Spleen (tissue), 11 donors: ENCODE measurements at regions not wholly inside any gene's neighbourhood (a gene's known extent, or its start where the extent isn't known, plus 50 kb on each side); places are given as distances from the start of the nearest gene placed in this dataset.
"Not testable (repeated sequence)": the region's sequence is repeated elsewhere in the genome, so short reads cannot be mapped to it uniquely, and the experiment has no call there.

Source experiments
- DNase-seq: peaks from one replicate; pipeline ENCODE4 v3.0.0-alpha.2; 2020
- H3K27ac ChIP-seq, 8 donors: fragments of 200-600 bp; sonication (generic) in 7 of 8; 1 replicate in 4 of 8; 2 replicates in 4 of 8; pipeline versions ENCODE4 v1.5.0 to v1.8.0; 2016 to 2021; ENCODE audit warnings: inconsistent platforms in 4 of 8, mild to moderate bottlenecking in 4 of 8, moderate library complexity in 1 of 8
- H3K27me3 ChIP-seq, 7 donors: fragments of 200-600 bp; sonication (generic) in 6 of 7; replicated peaks in 1 of 7; 1 replicate in 4 of 7; 2 replicates in 3 of 7; pipeline versions ENCODE4 v1.5.0 to v1.8.0; 2016 to 2021; ENCODE audit warnings: inconsistent platforms in 3 of 7, mild to moderate bottlenecking in 1 of 7
- H3K36me3 ChIP-seq, 6 donors: fragments of 200-600 bp; sonication (generic) in 5 of 6; 1 replicate in 4 of 6; 2 replicates in 2 of 6; pipeline versions ENCODE4 v1.5.0 to v1.8.0; 2016 to 2021; ENCODE audit warnings: inconsistent platforms in 2 of 6
- H3K4me1 ChIP-seq, 6 donors: fragments of 200-600 bp; sonication (generic) in 5 of 6; 1 replicate in 3 of 6; 2 replicates in 3 of 6; pipeline versions ENCODE4 v1.5.0 to v1.8.0; 2016 to 2021; ENCODE audit warnings: inconsistent platforms in 3 of 6
- H3K4me3 ChIP-seq, 8 donors: fragments of 200-600 bp; sonication (generic) in 7 of 8; 1 replicate in 4 of 8; 2 replicates in 4 of 8; pipeline versions ENCODE4 v1.5.0 to v1.8.0; 2016 to 2021; ENCODE audit warnings: inconsistent platforms in 4 of 8, mild to moderate bottlenecking in 4 of 8, moderate library complexity in 2 of 8
- H3K9me3 ChIP-seq, 8 donors: fragments of 200-600 bp; sonication (generic) in 7 of 8; 1 replicate in 4 of 8; 2 replicates in 4 of 8; pipeline versions ENCODE4 v1.5.0 to v1.8.0; 2016 to 2021; ENCODE audit warnings: inconsistent platforms in 4 of 8
- CTCF ChIP-seq, 11 experiments: fragments of 200-600 bp in 7 of 11; fragments of 450-650 bp in 4 of 11; sonication (generic) in 4 of 11; IDR thresholded peaks in 8 of 11; conservative IDR thresholded peaks in 3 of 11; 1 replicate in 7 of 11; 2 replicates in 4 of 11; pipeline versions ENCODE4 v1.4.0 to v1.8.0; 2016 to 2021; ENCODE audit warnings: antibody characterized with exemption in 11 of 11, inconsistent platforms in 4 of 11, mild to moderate bottlenecking in 1 of 11
- POLR2A ChIP-seq, 3 donors: fragments of 450-650 bp; IDR thresholded peaks; one replicate each; pipeline ENCODE4 v1.5.1; 2017; ENCODE audit warnings: antibody characterized with exemption in 3 of 3, mild to moderate bottlenecking in 1 of 3
- POLR2AphosphoS5 ChIP-seq, 3 donors: sonication (generic); formaldehyde crosslinking; IDR thresholded peaks; one replicate each; pipeline ENCODE4 v1.5.1; 2017; ENCODE audit warnings: antibody characterized with exemption in 3 of 3
- WGBS, 5 donors: extraction: QIAGEN DNeasy Blood & Tissue Kit in 3 of 5; methylation state at CpG; one replicate each; pipeline versions ENCODE4 v1.1.5 to v1.1.7; 2013 to 2018; 5-methylcytosine and 5-hydroxymethylcytosine counted together
- intact Hi-C: fragments of 100-400 bp; cut with DNase I; formaldehyde crosslinking; loops from one replicate; pipeline ENCODE4 v1.15.0; 2023; ENCODE audit warnings: low total_unique reads
- donor health status: healthy with polysubstance abuse.
- donor health status: DM: no; HTN: no; CAD: no; lungs with moderate emphysema.
- donor health status: DM: no; HTN: no; CAD: no.
- donor health status: Bipolar disorder and iron deficiency.
- donor health status: healthy.
- donor health status: DM: no; HTN: no; CAD: no.
- donor health status: DM: yes; HTN: yes; CAD: no.

- no peak overlapping the region for H3K4me3 ChIP-seq
- H3K27me3 ChIP-seq, result no peaks in the 10 kb centered on the region
- no peaks in the 10 kb centered on the region for H3K4me1 ChIP-seq
- TF ChIP-seq CTCF (IDR thresholded peaks at IDR 0.05 in 8 of 11, conservative IDR thresholded peaks at IDR 0.05 in 3 of 11) (no peak), POLR2A (IDR thresholded peaks at IDR 0.05) (no peak), POLR2AphosphoS5 (IDR thresholded peaks at IDR 0.05) (no peak)
- H3K27ac ChIP-seq, result no peak overlapping the region
- intact Hi-C loops, result no loop called here
- H3K36me3 ChIP-seq, result no peaks in the 10 kb centered on the region
- 49 to 80% (median 73%) methylated on average over 1 of the region's 1 CpG for WGBS, 5 donors
- no peaks in the 10 kb centered on the region for H3K9me3 ChIP-seq
- DNase-seq, result no peak
Observed at GRCh38 chr1:193890935-193891334, 704.5 kb upstream of the B3GALT2 start.

GRCh38 chr1:193884848-193885558 is 698.6 kb upstream of the B3GALT2 start:
- Histone ChIP-seq H3K9me3 (no peaks in the 10 kb centered on the region), H3K27me3 (no peaks in the 10 kb centered on the region), H3K4me3 (no peak overlapping the region), H3K36me3 (no peaks in the 10 kb centered on the region), H3K4me1 (no peaks in the 10 kb centered on the region), H3K27ac (no peak overlapping the region)
- no peak for TF ChIP-seq POLR2A (IDR thresholded peaks at IDR 0.05)
- no peak for TF ChIP-seq CTCF (IDR thresholded peaks at IDR 0.05 in 8 of 11, conservative IDR thresholded peaks at IDR 0.05 in 3 of 11)
- no peak for TF ChIP-seq POLR2AphosphoS5 (IDR thresholded peaks at IDR 0.05)
- intact Hi-C loops, result no loop called here
- 86 to 99% (median 91%) methylated on average over 7 to 11 of the region's 11 CpGs for WGBS, 5 donors
- DNase-seq, result peak; percentile 71

GRCh38 chr1:193877920-193878319 is 691.5 kb upstream of the B3GALT2 start:
- peaks cover 0 to 32% (median 27%) of the 10 kb centered on the region in 8 donors for H3K9me3 ChIP-seq
- H3K4me1 ChIP-seq, H3K36me3 ChIP-seq, H3K4me3 ChIP-seq, H3K27ac ChIP-seq, intact Hi-C loops, H3K27me3 ChIP-seq, DNase-seq: not testable (repeated sequence)
- 62 to 93% (median 83%) methylated on average over 1 of the region's 1 CpG for WGBS, 5 donors

- Histone ChIP-seq H3K9me3 (peaks cover 0 to 8% (median 0%) of the 10 kb centered on the region in 8 donors), H3K27me3 (no peaks in the 10 kb centered on the region), H3K4me3 (no peak overlapping the region), H3K27ac (no peak overlapping the region), H3K36me3 (no peaks in the 10 kb centered on the region), H3K4me1 (no peaks in the 10 kb centered on the region)
- DNase-seq, result no peak
- no peak for TF ChIP-seq POLR2A (IDR thresholded peaks at IDR 0.05)
- no peak for TF ChIP-seq CTCF (IDR thresholded peaks at IDR 0.05 in 8 of 11, conservative IDR thresholded peaks at IDR 0.05 in 3 of 11)
- no peak for TF ChIP-seq POLR2AphosphoS5 (IDR thresholded peaks at IDR 0.05)
- intact Hi-C loops, result no loop called here
- 78 to 90% (median 88%) methylated on average over 5 of the region's 5 CpGs for WGBS, 5 donors
Observed at GRCh38 chr1:193868425-193868824, 682.0 kb upstream of the B3GALT2 start.
